DOHH2 (cell line): ENCODE measurements at regions not wholly inside any gene's neighbourhood (a gene's known extent, or its start where the extent isn't known, plus 50 kb on each side); places are given as distances from the start of the nearest gene placed in this dataset.

ENCODE experiments used
- H3F3A ChIP-seq: fragments of 200-600 bp; sonication (generic), shearing (Covaris generic); 2 replicates; pipeline ENCODE4 v1.6.0; 2016; ENCODE audit warnings: antibody characterized with exemption, mild to moderate bottlenecking; ENCODE audit not compliant: control insufficient read depth, insufficient read depth
- H3K27ac ChIP-seq: fragments of 200-600 bp; sonication (generic); 2 replicates; pipeline ENCODE4 v1.5.1; 2014; ENCODE audit warnings: low read depth, mild to moderate bottlenecking, low read length, moderate library complexity
- H3K27me3 ChIP-seq: fragments of 200-600 bp; sonication (generic); 2 replicates; pipeline ENCODE4 v1.6.1; 2014; ENCODE audit warnings: mild to moderate bottlenecking, low read length, mixed read lengths; ENCODE audit not compliant: control insufficient read depth
- H3K36me3 ChIP-seq: fragments of 200-600 bp; sonication (generic); 2 replicates; pipeline ENCODE4 v1.6.1; 2014; ENCODE audit warnings: mild to moderate bottlenecking, low read length, moderate library complexity, mixed read lengths; ENCODE audit not compliant: control insufficient read depth
- H3K4me1 ChIP-seq: fragments of 200-600 bp; sonication (generic); 2 replicates; pipeline ENCODE4 v1.6.1; 2014; ENCODE audit warnings: mild to moderate bottlenecking, low read length, mixed read lengths; ENCODE audit not compliant: control insufficient read depth
- H3K4me2 ChIP-seq: fragments of 200-600 bp; sonication (generic); 2 replicates; pipeline ENCODE4 v1.6.0; 2014; ENCODE audit warnings: mild to moderate bottlenecking, low read length, moderate library complexity
- H3K4me3 ChIP-seq: fragments of 200-600 bp; sonication (generic); 2 replicates; pipeline ENCODE4 v1.5.1; 2014; ENCODE audit warnings: mild to moderate bottlenecking, low read length, mixed read lengths
- H3K79me2 ChIP-seq: fragments of 200-600 bp; sonication (generic); 2 replicates; pipeline ENCODE4 v1.6.1; 2014; ENCODE audit warnings: mild to moderate bottlenecking, low read length, mixed read lengths; ENCODE audit not compliant: control insufficient read depth
- H3K9me2 ChIP-seq: fragments of 200-600 bp; sonication (generic); replicated peaks from 2 replicates; pipeline ENCODE4 v1.6.1; 2014; ENCODE audit warnings: mild to moderate bottlenecking, low read length, mixed read lengths; ENCODE audit not compliant: control insufficient read depth
- H3K9me3 ChIP-seq: fragments of 200-600 bp; sonication (generic); 2 replicates; pipeline ENCODE4 v1.6.1; 2014; ENCODE audit warnings: antibody characterized with exemption, low read length, mixed read lengths; ENCODE audit not compliant: control insufficient read depth, insufficient read depth
- H4K20me1 ChIP-seq: fragments of 200-600 bp; sonication (generic); 2 replicates; pipeline ENCODE4 v1.6.0; 2014; ENCODE audit warnings: low read depth, mild to moderate bottlenecking, antibody characterized with exemption, low read length, moderate library complexity; ENCODE audit not compliant: control insufficient read depth, insufficient read depth
- CTCF ChIP-seq: fragments of 200-600 bp; sonication (generic); IDR thresholded peaks from one replicate; pipeline ENCODE4 v1.5.1; 2014; ENCODE audit warnings: antibody characterized with exemption, mild to moderate bottlenecking, low read depth, low read length; ENCODE audit not compliant: poor library complexity, severe bottlenecking
- EZH2phosphoT487 ChIP-seq: fragments of 200-600 bp; sonication (generic); IDR thresholded peaks from 2 replicates; pipeline ENCODE4 v1.6.1; 2017; ENCODE audit warnings: borderline replicate concordance, mild to moderate bottlenecking, antibody characterized with exemption, low read length, moderate library complexity, mixed read lengths

GRCh38 chr6:66662721-66663507 lies 955.9 kb upstream of the EYS start:
- no peak overlapping the region for H3K4me2 ChIP-seq
- no peaks in the 10 kb centered on the region for H3F3A ChIP-seq
- no peak overlapping the region for H3K4me3 ChIP-seq
- H3K27me3 ChIP-seq: no peaks in the 10 kb centered on the region
- no peaks in the 10 kb centered on the region for H4K20me1 ChIP-seq
- H3K9me3 ChIP-seq: no peaks in the 10 kb centered on the region
- H3K36me3 ChIP-seq: no peaks in the 10 kb centered on the region
- H3K79me2 ChIP-seq: no peaks in the 10 kb centered on the region
- no peak for TF ChIP-seq EZH2phosphoT487
- no peak for TF ChIP-seq CTCF
- no peaks in the 10 kb centered on the region for H3K4me1 ChIP-seq
- no peak overlapping the region for H3K27ac ChIP-seq
- H3K9me2 ChIP-seq: no peaks in the 10 kb centered on the region

- Histone ChIP-seq H3F3A (no peaks in the 10 kb centered on the region), H3K4me2 (no peak overlapping the region), H3K36me3 (no peaks in the 10 kb centered on the region), H3K79me2 (no peaks in the 10 kb centered on the region), H3K4me1 (no peaks in the 10 kb centered on the region), H3K27ac (no peak overlapping the region), H3K4me3 (no peak overlapping the region), H3K27me3 (no peaks in the 10 kb centered on the region), H3K9me2 (no peaks in the 10 kb centered on the region), H4K20me1 (no peaks in the 10 kb centered on the region), H3K9me3 (no peaks in the 10 kb centered on the region)
- TF ChIP-seq EZH2phosphoT487: no peak
- no peak for TF ChIP-seq CTCF
Observed at GRCh38 chr6:66662196-66662595, 955.2 kb upstream of the EYS start.

GRCh38 chr6:66655420-66655819 lies 948.4 kb upstream of the EYS start:
- H3F3A ChIP-seq: no peaks in the 10 kb centered on the region
- no peak overlapping the region for H3K4me2 ChIP-seq
- TF ChIP-seq CTCF (no peak), EZH2phosphoT487 (no peak)
- no peaks in the 10 kb centered on the region for H3K9me2 ChIP-seq
- no peaks in the 10 kb centered on the region for H3K27me3 ChIP-seq
- no peaks in the 10 kb centered on the region for H4K20me1 ChIP-seq
- no peak overlapping the region for H3K27ac ChIP-seq
- no peaks in the 10 kb centered on the region for H3K4me1 ChIP-seq
- H3K79me2 ChIP-seq: no peaks in the 10 kb centered on the region
- H3K4me3 ChIP-seq: no peak overlapping the region
- H3K36me3 ChIP-seq: no peaks in the 10 kb centered on the region
- no peaks in the 10 kb centered on the region for H3K9me3 ChIP-seq
